Activated T-cell treated with anti-CD3 and anti-CD28 coated beads for 48 hours (primary cell): ENCODE measurements at regions not wholly inside any gene's neighbourhood (a gene's known extent, or its start where the extent isn't known, plus 50 kb on each side); places are given as distances from the start of the nearest gene placed in this dataset.

Experiments used
- DNase-seq: peaks from one replicate; pipeline ENCODE4 v3.0.0-alpha.2; 2020; ENCODE audit warnings: low read depth

- no peak for DNase-seq
Observed at GRCh38 chr1:50292276-50292675, 131.0 kb downstream of the DMRTA2 start.

GRCh38 chr1:50289495-50289894 is 133.7 kb downstream of the DMRTA2 start:
- DNase-seq = no peak

- no peak for DNase-seq
Observed at GRCh38 chr1:50285994-50286393, 137.2 kb downstream of the DMRTA2 start.

- DNase-seq = no peak
Observed at GRCh38 chr1:50279622-50280330, 143.5 kb downstream of the DMRTA2 start.

GRCh38 chr1:50278961-50279360 is 144.3 kb downstream of the DMRTA2 start:
- DNase-seq = no peak

- DNase-seq = no peak
Observed at GRCh38 chr1:50278410-50278809, 144.8 kb downstream of the DMRTA2 start.

- no peak for DNase-seq
Observed at GRCh38 chr1:50275566-50275965, 147.7 kb downstream of the DMRTA2 start.

- no peak for DNase-seq
Observed at GRCh38 chr1:50272912-50273311, 150.3 kb downstream of the DMRTA2 start.

GRCh38 chr1:50271968-50272578 is 151.2 kb downstream of the DMRTA2 start:
- peak; percentile 9 for DNase-seq

- DNase-seq = no peak
Observed at GRCh38 chr1:50271337-50271736, 151.9 kb downstream of the DMRTA2 start.

- no peak for DNase-seq
Observed at GRCh38 chr1:50270926-50271325, 152.3 kb downstream of the DMRTA2 start.

GRCh38 chr1:50268049-50268448 is 155.2 kb downstream of the DMRTA2 start:
- no peak for DNase-seq

- DNase-seq = no peak
Observed at GRCh38 chr1:50266509-50266908, 156.7 kb downstream of the DMRTA2 start.

GRCh38 chr1:50265790-50266314 is 157.1 kb downstream of the ELAVL4 start:
- no peak for DNase-seq

- no peak for DNase-seq
Observed at GRCh38 chr1:50264590-50264989, 155.9 kb downstream of the ELAVL4 start.

GRCh38 chr1:50262436-50262835 is 153.7 kb downstream of the ELAVL4 start:
- DNase-seq = no peak

GRCh38 chr1:50261951-50262350 is 153.2 kb downstream of the ELAVL4 start:
- no peak for DNase-seq

GRCh38 chr1:50257940-50258685 is 149.4 kb downstream of the ELAVL4 start:
- DNase-seq = no peak

- DNase-seq = no peak
Observed at GRCh38 chr1:50257029-50257428, 148.3 kb downstream of the ELAVL4 start.
